Calu3 (cell line): ENCODE measurements at regions not wholly inside any gene's neighbourhood (a gene's known extent, or its start where the extent isn't known, plus 50 kb on each side); places are given as distances from the start of the nearest gene placed in this dataset.

Experiments
- BruUV-seq: library from RNA; stranded (reverse); fragments of 400-500 nt; replicated peaks from 2 replicates; lab custom pipeline; 2021; lab: Mats Ljungman, UMichigan
- CTCF ChIA-PET: fragments of 300-600 bp; sonication (Branson Sonifier 250); formaldehyde crosslinking; loops from one replicate; lab custom pipeline; 2022; ENCODE audit warnings: antibody characterized with exemption; lab: Charles Lee
- DNase-seq: peaks from one replicate; pipeline ENCODE4 v3.0.0; 2022
- H3K27ac Mint-ChIP-seq: one replicate; pipeline ENCODE4 v1.8.0; 2022; ENCODE audit warnings: mixed read lengths; ENCODE audit not compliant: unreplicated experiment
- H3K27me3 Mint-ChIP-seq: one replicate; pipeline ENCODE4 v1.8.0; 2022; ENCODE audit warnings: mixed read lengths; ENCODE audit not compliant: unreplicated experiment
- H3K36me3 Mint-ChIP-seq: one replicate; pipeline ENCODE4 v1.8.0; 2022; ENCODE audit warnings: mild to moderate bottlenecking, moderate library complexity, mixed read lengths; ENCODE audit not compliant: insufficient read depth, unreplicated experiment
- H3K4me1 Mint-ChIP-seq: one replicate; pipeline ENCODE4 v1.8.0; 2022; ENCODE audit warnings: mild to moderate bottlenecking, low read depth, mixed read lengths; ENCODE audit not compliant: unreplicated experiment
- H3K4me3 Mint-ChIP-seq: one replicate; pipeline ENCODE4 v1.8.0; 2022; ENCODE audit warnings: mild to moderate bottlenecking, low read depth, moderate library complexity, mixed read lengths; ENCODE audit not compliant: unreplicated experiment
- H3K9me3 Mint-ChIP-seq: one replicate; pipeline ENCODE4 v1.8.0; 2022; ENCODE audit warnings: low read depth, mixed read lengths; ENCODE audit not compliant: unreplicated experiment
- CTCF ChIP-seq: fragments of 200-600 bp; IDR thresholded peaks from one replicate; pipeline ENCODE4 v1.8.0; 2022; ENCODE audit warnings: antibody characterized with exemption; ENCODE audit not compliant: unreplicated experiment
- intact Hi-C: fragments of 100-400 bp; cut with micrococcal nuclease; formaldehyde crosslinking; loops from one replicate; pipeline ENCODE4 v1.10.0; 2022; ENCODE audit not compliant: unreplicated experiment

- H3K4me3 Mint-ChIP-seq, result no peak overlapping the region
- H3K4me1 Mint-ChIP-seq, result no peaks in the 10 kb centered on the region
- peaks cover 2% of the 10 kb centered on the region for H3K9me3 Mint-ChIP-seq
- intact Hi-C loops, result no loop called here
- CTCF ChIA-PET, result no interaction called here
- peaks cover 82% of the 10 kb centered on the region for H3K27me3 Mint-ChIP-seq
- TF ChIP-seq CTCF, result no peak
- no peak overlapping the region for H3K27ac Mint-ChIP-seq
- no peak for DNase-seq
- BruUV-seq, result no TSS peak
- H3K36me3 Mint-ChIP-seq, result no peaks in the 10 kb centered on the region
Observed at GRCh38 chr5:73256012-73256411, 83.0 kb downstream of the TMEM174 start.

GRCh38 chr5:73254642-73255041 is 81.6 kb downstream of the TMEM174 start:
- peaks cover 2% of the 10 kb centered on the region for H3K9me3 Mint-ChIP-seq
- intact Hi-C loops, result no loop called here
- BruUV-seq, result no TSS peak
- H3K4me3 Mint-ChIP-seq, result no peak overlapping the region
- CTCF ChIA-PET, result interaction anchor here (0.6 kb wide), 1 partner anchor 38 kb away, joined by 3 read pairs; no protein-coding TSS in a partner anchor
- peaks cover 82% of the 10 kb centered on the region for H3K27me3 Mint-ChIP-seq
- TF ChIP-seq CTCF, result no peak
- DNase-seq, result no peak
- no peaks in the 10 kb centered on the region for H3K36me3 Mint-ChIP-seq
- no peak overlapping the region for H3K27ac Mint-ChIP-seq
- H3K4me1 Mint-ChIP-seq, result no peaks in the 10 kb centered on the region

DNA sequence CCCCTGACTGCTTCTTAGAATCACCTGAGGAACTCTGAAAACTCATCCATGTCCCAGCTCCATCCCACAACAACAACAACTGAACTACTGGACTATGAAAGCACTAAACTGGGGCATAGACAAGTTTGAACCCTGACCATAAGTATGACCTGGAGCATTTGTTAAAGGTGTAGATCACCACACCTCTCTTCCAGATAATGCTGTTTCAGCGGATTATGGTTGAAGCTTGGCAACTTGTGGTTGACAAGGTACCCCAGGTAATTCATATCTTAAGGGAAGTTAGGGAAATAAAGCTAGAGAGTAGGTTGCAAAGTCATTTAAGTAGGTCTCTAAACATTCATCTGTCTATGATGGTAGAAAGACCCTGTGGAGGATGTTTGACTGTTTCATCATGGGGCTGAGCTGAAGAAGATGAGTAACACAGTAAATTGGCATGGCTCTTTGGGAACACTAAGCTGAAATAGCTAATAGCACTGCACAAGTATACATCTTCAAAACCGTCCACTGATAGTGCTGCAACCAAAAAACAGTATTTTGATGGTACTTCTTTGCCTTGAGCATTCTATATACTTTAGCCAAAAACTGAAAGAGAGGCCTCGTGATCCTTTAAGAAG is 80.2 kb downstream of the TMEM174 start:
- no peak overlapping the region for H3K27ac Mint-ChIP-seq
- no peaks in the 10 kb centered on the region for H3K4me1 Mint-ChIP-seq
- CTCF ChIA-PET, result interaction anchor here (0.6 kb wide), 2 partner anchors 149 to 1195 kb away, joined by 3 to 4 read pairs; no protein-coding TSS in a partner anchor
- intact Hi-C loops, result no loop called here
- BruUV-seq, result no TSS peak
- no peak overlapping the region for H3K4me3 Mint-ChIP-seq
- no peak for TF ChIP-seq CTCF
- peaks cover 82% of the 10 kb centered on the region for H3K27me3 Mint-ChIP-seq
- no peaks in the 10 kb centered on the region for H3K9me3 Mint-ChIP-seq
- DNase-seq, result no peak
- H3K36me3 Mint-ChIP-seq, result no peaks in the 10 kb centered on the region

DNA sequence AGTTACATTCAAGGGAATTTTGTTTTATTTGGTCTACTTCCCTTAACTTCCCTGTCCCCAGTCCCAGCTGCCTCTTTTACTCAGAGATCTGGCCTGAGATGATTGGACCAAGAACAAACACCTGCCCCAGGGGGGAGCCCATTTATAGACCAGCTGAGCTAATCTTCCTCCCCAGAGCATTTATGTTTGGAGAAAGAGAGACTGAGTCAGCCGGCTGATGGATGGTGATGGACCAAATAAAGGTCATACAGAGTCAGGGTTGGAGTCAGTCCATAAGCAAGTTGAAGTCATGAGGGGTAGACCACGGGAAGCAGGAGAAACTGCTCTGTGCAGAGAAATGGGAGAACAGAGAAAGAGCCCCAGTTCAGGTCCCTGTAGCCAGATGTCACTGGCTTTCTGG is 77.7 kb downstream of the TMEM174 start:
- no peak for TF ChIP-seq CTCF
- intact Hi-C loops, result no loop called here
- CTCF ChIA-PET, result no interaction called here
- Mint-ChIP-seq H3K36me3 (no peaks in the 10 kb centered on the region), H3K4me1 (no peaks in the 10 kb centered on the region), H3K4me3 (no peak overlapping the region), H3K27ac (no peak overlapping the region), H3K9me3 (no peaks in the 10 kb centered on the region), H3K27me3 (peaks cover 94% of the 10 kb centered on the region)
- no peak for DNase-seq
- no TSS peak for BruUV-seq
